GM06990 (cell line): ENCODE measurements at regions not wholly inside any gene's neighbourhood (a gene's known extent, or its start where the extent isn't known, plus 50 kb on each side); places are given as distances from the start of the nearest gene placed in this dataset.

Experiments used
- DNase-seq: peaks from one replicate; pipeline ENCODE4 v3.0.0-alpha.2; 2011; ENCODE audit not compliant: insufficient read length; ENCODE audit errors: extremely low read depth
- H3K27me3 ChIP-seq: replicated peaks from 2 replicates; pipeline ENCODE4 v1.6.0; 2011; ENCODE audit warnings: low read length; ENCODE audit not compliant: control insufficient read depth, insufficient read depth
- H3K36me3 ChIP-seq: 2 replicates; pipeline ENCODE4 v1.5.1; 2011; ENCODE audit warnings: low read length; ENCODE audit not compliant: control insufficient read depth, insufficient read depth
- H3K4me3 ChIP-seq: replicated peaks from 2 replicates; pipeline ENCODE4 v1.5.1; 2011; ENCODE audit warnings: low read depth, mild to moderate bottlenecking, control low read depth, low read length
- TF ChIP-seq, protein P1 (sequence below): IDR thresholded peaks from 2 replicates; pipeline ENCODE4 v1.5.1; 2011; ENCODE audit warnings: low read length, control low read depth, mild to moderate bottlenecking, inconsistent platforms; ENCODE audit not compliant: insufficient read depth, poor library complexity, severe bottlenecking

DNA sequence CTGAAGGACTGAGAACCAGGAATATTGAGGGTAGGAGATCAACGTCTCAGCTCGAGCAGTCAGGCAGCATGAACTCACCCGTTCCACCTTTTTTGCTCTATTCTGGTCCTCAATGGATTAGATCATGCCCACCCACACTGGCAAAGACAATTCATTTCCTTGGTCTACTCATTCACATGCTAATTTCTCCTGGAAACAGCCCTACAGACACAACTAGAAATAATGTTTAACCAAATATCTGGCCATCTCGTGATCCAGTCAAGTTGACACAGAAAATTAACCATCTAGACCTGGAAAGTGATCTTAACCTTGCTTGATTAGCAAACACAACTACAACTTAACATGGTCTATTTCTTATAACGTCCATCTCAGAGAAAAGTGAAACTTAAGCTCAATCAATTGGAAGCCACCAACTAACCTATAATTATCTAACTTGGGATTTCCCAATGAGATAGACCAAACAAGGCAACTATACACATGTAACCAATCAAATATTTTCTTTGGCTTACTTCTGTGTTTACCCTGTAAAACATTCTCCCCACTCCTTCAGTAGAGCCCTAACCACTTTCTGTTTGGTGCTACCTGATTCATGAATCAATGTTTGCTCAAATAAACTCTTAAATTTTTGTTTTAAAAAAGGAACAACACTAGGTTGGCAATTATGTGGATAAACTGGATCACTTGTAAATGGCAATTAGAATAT, 69.7 kb upstream of the MAMLD1 start:
- TF ChIP-seq, protein P1, sequence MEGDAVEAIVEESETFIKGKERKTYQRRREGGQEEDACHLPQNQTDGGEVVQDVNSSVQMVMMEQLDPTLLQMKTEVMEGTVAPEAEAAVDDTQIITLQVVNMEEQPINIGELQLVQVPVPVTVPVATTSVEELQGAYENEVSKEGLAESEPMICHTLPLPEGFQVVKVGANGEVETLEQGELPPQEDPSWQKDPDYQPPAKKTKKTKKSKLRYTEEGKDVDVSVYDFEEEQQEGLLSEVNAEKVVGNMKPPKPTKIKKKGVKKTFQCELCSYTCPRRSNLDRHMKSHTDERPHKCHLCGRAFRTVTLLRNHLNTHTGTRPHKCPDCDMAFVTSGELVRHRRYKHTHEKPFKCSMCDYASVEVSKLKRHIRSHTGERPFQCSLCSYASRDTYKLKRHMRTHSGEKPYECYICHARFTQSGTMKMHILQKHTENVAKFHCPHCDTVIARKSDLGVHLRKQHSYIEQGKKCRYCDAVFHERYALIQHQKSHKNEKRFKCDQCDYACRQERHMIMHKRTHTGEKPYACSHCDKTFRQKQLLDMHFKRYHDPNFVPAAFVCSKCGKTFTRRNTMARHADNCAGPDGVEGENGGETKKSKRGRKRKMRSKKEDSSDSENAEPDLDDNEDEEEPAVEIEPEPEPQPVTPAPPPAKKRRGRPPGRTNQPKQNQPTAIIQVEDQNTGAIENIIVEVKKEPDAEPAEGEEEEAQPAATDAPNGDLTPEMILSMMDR: no peak

GRCh38 chrX:150298841-150299551, 64.1 kb upstream of the MAMLD1 start:
- TF ChIP-seq, protein P1: no peak
- no peak for DNase-seq
- Histone ChIP-seq H3K4me3 (no peak overlapping the region), H3K27me3 (no peaks in the 10 kb centered on the region), H3K36me3 (no peaks in the 10 kb centered on the region)

More for the DNA sequence above, 69.7 kb upstream of the MAMLD1 start:
- DNase-seq: no peak
- Histone ChIP-seq H3K4me3 (no peak overlapping the region), H3K27me3 (no peaks in the 10 kb centered on the region), H3K36me3 (no peaks in the 10 kb centered on the region)

- no peaks in the 10 kb centered on the region; the same call in 1 of the 2 replicates for H3K27me3 ChIP-seq
- TF ChIP-seq, protein P1: no peak
- no peaks in the 10 kb centered on the region for H3K36me3 ChIP-seq
- no peak overlapping the region for H3K4me3 ChIP-seq
- DNase-seq: no peak
Observed at GRCh38 chrX:150299579-150299978, 63.5 kb upstream of the MAMLD1 start.

DNA sequence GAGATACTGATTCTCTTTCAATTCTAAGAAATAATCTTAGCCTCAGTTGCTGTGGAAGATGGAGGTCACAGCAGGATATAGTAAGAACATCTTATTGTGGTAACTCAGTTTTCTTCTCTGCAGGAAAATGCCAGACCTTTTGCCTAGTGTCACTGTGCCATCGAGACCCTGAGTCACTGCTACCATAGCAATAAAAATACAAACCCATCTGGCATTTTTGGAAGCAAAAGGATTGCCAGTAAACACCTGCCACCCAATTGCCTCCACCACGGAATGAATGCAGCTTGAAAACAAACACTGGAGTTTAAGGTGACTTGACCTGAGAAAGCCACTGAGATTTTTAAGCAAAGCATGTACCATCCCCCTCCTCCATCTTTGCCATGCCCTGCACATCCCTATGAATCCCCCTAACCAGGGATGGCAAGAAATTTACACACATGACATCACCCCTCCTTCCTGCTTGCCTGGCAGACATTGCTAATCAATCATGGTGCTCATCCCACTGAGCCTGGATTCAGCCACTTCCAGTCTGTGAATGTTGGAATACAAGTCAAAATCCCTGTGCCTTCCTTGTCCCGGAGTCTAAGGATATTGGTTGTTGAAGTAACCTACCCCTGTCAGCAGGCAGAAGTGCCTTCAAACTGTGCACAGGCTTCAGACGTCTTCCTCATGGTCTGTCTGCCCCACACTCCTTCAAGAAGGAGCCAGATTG, 59.6 kb upstream of the MAMLD1 start:
- TF ChIP-seq, protein P1: no peak
- DNase-seq: no peak
- Histone ChIP-seq H3K4me3 (no peak overlapping the region), H3K27me3 (no peaks in the 10 kb centered on the region; the same call in 1 of the 2 replicates), H3K36me3 (no peaks in the 10 kb centered on the region)

GRCh38 chrX:150306002-150306401, 57.1 kb upstream of the MAMLD1 start:
- Histone ChIP-seq H3K36me3 (no peaks in the 10 kb centered on the region), H3K27me3 (no peaks in the 10 kb centered on the region; the same call in none of the 2 replicates), H3K4me3 (no peak overlapping the region)
- no peak for DNase-seq
- TF ChIP-seq, protein P1: no peak
